ENCODE measurements at regions not wholly inside any gene's neighbourhood (a gene's known extent, or its start where the extent isn't known, plus 50 kb on each side); places are given as distances from the start of the nearest gene placed in this dataset.

- no peak for TF ChIP-seq AFF4 (CRISPR knock-in tag; IDR thresholded peaks at IDR 0.05; ENCODE audit: borderline replicate concordance)
- TF ChIP-seq USF1 (CRISPR knock-in tag; IDR thresholded peaks at IDR 0.05), result no peak
- TF ChIP-seq NR1H2 (CRISPR knock-in tag; IDR thresholded peaks at IDR 0.05), result no peak
- TF ChIP-seq, protein P1, sequence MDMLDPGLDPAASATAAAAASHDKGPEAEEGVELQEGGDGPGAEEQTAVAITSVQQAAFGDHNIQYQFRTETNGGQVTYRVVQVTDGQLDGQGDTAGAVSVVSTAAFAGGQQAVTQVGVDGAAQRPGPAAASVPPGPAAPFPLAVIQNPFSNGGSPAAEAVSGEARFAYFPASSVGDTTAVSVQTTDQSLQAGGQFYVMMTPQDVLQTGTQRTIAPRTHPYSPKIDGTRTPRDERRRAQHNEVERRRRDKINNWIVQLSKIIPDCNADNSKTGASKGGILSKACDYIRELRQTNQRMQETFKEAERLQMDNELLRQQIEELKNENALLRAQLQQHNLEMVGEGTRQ (CRISPR knock-in tag; IDR thresholded peaks at IDR 0.05), result no peak
- no peak for TF ChIP-seq SOX15 (CRISPR knock-in tag; IDR thresholded peaks at IDR 0.05)
These were observed 258.4 kb upstream of the SP8 start (continued) for GRCh38 chr7:21044913-21045568.

GRCh38 chr7:21051865-21052264 lies 265.2 kb upstream of the SP8 start:
- Mint-ChIP-seq H3K27me3 (ENCODE audit: low read depth) (no peaks in the 10 kb centered on the region), H3K36me3 (no peaks in the 10 kb centered on the region), H3K9me3 (no peaks in the 10 kb centered on the region), H3K4me3 (no peak overlapping the region), H3K4me1 (no peaks in the 10 kb centered on the region), H3K27ac (no peak overlapping the region)
- DNase-seq (ENCODE audit: low spot score) (no peak), ATAC-seq (no peak)
- TF ChIP-seq, protein P2, sequence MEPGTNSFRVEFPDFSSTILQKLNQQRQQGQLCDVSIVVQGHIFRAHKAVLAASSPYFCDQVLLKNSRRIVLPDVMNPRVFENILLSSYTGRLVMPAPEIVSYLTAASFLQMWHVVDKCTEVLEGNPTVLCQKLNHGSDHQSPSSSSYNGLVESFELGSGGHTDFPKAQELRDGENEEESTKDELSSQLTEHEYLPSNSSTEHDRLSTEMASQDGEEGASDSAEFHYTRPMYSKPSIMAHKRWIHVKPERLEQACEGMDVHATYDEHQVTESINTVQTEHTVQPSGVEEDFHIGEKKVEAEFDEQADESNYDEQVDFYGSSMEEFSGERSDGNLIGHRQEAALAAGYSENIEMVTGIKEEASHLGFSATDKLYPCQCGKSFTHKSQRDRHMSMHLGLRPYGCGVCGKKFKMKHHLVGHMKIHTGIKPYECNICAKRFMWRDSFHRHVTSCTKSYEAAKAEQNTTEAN (CRISPR knock-in tag; IDR thresholded peaks at IDR 0.05), result no peak
- TF ChIP-seq GTF2I (CRISPR knock-in tag; conservative IDR thresholded peaks at IDR 0.05) (no peak), NR1H2 (CRISPR knock-in tag; IDR thresholded peaks at IDR 0.05) (no peak), NFE2L1 (CRISPR knock-in tag; IDR thresholded peaks at IDR 0.05) (no peak), SOX15 (CRISPR knock-in tag; IDR thresholded peaks at IDR 0.05) (no peak), FOXP1 (CRISPR knock-in tag; IDR thresholded peaks at IDR 0.05; ENCODE audit: borderline replicate concordance) (no peak), NR3C1 (CRISPR knock-in tag; conservative IDR thresholded peaks at IDR 0.05; ENCODE audit: low read depth) (no peak), KAT7 (CRISPR knock-in tag; IDR thresholded peaks at IDR 0.05; ENCODE audit: borderline replicate concordance) (no peak), MYBL2 (CRISPR knock-in tag; IDR thresholded peaks at IDR 0.05) (no peak), ZNF671 (CRISPR knock-in tag; IDR thresholded peaks at IDR 0.05) (no peak), ZNF317 (CRISPR knock-in tag; IDR thresholded peaks at IDR 0.05; ENCODE audit: borderline replicate concordance, low read depth) (no peak), ZNF121 (CRISPR knock-in tag; IDR thresholded peaks at IDR 0.05) (no peak), GABPB1 (CRISPR knock-in tag; IDR thresholded peaks at IDR 0.05) (no peak), FOXJ3 (CRISPR knock-in tag; IDR thresholded peaks at IDR 0.05; ENCODE audit: borderline replicate concordance) (no peak)
- ChIA-PET CTCF (interaction anchor here (0.5 kb wide), 1 partner anchor 357 kb away, joined by 3 read pairs; no protein-coding TSS in a partner anchor), POLR2A (interaction anchor here (0.5 kb wide), 1 partner anchor 722 kb away, joined by 4 read pairs; no protein-coding TSS in a partner anchor)
